GM21515 (cell line): ENCODE measurements at regions not wholly inside any gene's neighbourhood (a gene's known extent, or its start where the extent isn't known, plus 50 kb on each side); places are given as distances from the start of the nearest gene placed in this dataset.
"Not testable (repeated sequence)": the region's sequence is repeated elsewhere in the genome, so short reads cannot be mapped to it uniquely, and the experiment has no call there.

Experiments used
- ATAC-seq: cut with Tn5 transposase; IDR thresholded peaks from one replicate; pipeline ENCODE4 v1.9.1; 2021; ENCODE audit not compliant: unreplicated experiment

GRCh38 chr5:158521995-158522394 is 577.7 kb downstream of the EBF1 start:
- ATAC-seq = no peak

DNA sequence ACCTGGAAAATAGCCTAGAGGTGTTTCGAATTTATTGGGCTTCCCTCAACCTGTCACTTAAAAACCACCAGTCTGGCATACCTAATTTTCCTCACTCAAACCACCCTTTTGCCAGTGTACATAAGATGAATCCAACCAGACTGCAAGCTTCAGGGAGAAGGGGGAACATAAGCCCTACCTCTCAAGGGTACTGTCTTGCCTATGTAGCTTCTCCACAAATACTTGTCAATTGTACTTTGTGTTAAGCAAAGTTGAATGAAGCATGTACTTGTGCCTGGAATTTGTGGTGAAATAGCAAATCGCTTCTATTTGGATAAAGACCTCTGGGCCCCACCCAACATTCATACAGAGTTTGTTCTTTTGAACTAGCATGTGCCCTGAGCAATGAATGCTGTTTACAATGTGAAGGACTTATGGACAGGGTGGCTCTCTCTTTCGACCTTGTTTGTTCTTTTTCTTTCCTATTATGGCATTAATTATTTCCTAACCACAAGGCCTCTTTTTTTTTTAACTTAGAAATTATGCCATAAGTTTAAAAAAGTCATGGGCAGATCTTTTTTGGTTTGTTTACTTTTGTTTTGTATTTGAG is 580.2 kb downstream of the EBF1 start:
- ATAC-seq = no peak

DNA sequence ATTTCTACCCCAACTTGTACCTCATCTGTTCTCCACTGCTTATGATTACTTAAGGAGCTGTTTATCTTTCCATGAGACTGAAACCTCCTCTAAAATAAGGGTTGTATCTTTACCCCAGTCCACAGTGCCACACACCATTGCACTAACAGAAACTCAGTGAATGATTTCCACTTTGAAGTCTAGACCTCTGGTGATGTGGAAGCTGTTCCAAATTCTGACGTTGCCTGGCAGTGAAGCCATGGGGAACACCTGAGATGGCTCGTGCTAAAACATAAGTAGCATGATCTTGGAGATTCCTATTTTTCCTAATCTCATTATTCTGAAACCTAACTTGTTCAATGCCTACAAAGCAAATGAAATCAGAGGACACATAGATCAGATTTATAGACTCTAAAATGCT is 583.2 kb downstream of the EBF1 start:
- ATAC-seq = no peak

DNA sequence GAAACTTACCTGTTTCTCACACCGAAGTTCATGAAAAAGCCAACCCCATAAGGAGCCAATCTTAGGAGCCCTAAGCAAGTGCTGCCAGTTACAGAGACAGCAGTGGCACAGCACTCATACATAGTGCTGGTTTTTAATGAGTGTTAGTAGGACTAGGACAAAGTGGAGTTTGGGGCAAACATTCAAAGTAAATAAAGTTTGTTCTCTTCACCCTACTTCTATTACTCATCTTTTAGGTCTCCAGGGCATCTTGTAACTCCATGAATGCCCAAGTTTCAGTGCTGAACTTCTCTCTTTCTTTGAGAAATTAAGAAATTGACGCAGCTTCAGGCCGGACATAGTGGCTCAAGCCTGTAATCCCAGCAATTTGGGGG is 584.7 kb downstream of the EBF1 start:
- no peak for ATAC-seq

- no peak for ATAC-seq
Measured at GRCh38 chr5:158514319-158514985, 585.3 kb downstream of the EBF1 start.

GRCh38 chr5:158513490-158514318 is 586.0 kb downstream of the EBF1 start:
- no peak for ATAC-seq

DNA sequence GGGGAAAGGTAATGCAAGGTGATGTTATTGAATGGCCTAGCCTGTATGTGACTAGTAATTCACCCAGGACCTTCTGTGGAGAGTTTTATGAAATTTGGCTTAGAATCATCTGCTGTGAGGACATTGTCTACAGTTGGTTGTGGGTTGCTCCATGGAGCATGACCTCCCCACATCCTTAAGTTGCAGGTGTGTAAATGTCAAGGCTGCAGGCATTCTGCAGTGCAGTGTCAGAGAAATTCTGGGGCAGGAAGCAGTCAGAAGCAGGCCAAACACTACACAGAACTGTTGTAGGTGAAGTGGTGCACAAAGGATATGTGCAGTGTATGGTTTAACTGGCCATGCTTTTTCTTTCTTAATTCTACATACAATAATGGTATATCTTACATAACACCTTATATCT is 588.3 kb downstream of the EBF1 start:
- peak; percentile 93 for ATAC-seq

DNA sequence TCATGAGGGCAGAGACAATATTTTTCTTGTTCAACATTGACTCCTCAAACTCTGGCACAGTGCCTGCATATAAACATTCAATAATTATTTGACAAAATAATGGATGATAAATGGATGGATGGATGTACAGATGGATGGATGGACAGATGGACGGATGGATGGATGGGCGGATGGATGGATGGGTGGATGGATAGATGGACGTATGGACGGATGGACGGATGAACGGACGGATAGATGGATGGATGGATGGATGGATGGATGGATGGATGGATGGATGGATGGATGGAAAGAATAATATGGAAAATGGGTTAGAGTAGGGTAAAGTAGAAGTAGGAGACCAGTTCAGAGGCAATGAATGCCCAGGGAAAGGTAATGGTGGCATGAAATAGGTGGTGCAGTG is 589.2 kb downstream of the EBF1 start:
- ATAC-seq = no peak

- no peak for ATAC-seq
Measured at GRCh38 chr5:158506648-158507047, 593.1 kb downstream of the EBF1 start.

DNA sequence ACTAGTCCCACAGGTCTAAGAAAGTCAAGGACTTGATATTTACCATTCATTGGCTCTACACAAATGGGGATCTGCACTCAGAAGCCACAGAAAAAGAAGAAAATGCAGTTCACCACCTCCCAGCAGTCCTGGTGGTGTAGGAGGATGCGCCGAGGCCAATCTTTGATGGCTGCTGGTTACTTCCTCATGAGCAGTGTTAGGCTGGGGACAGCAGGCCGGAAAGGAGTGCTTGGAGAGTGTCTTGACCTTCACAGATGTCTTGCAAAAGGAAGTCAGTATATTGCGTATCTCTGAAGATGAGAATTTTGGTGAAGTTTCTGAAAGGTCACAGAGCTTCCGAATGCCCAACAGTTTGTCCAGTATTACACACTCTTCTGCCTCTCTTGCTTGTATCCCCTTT is 597.0 kb downstream of the EBF1 start:
- no peak for ATAC-seq

DNA sequence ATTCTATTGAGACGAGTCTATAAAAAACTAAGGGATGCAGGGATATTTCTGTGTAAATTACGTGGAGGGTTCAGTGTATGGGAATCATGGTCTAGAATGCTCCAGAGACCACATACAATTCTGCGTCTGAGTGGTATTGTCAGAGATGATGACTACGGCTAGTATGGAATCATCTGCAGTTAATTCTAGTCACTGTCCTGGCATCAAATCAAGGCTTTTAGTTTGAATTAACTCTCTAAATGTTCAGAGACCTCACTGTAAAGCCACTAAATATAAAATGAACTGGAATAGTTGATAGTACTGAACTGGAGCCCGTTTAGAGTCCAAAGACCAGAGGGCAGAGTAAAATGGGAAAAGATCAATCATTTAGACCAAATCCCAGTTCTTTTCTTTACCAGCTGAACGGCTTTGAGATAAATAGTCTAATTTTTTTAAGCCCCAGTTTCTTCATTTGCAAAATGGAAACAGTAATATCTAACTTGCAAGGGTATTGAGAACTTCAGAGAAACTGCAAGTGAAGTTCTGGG is 599.8 kb downstream of the EBF1 start:
- ATAC-seq = no peak

DNA sequence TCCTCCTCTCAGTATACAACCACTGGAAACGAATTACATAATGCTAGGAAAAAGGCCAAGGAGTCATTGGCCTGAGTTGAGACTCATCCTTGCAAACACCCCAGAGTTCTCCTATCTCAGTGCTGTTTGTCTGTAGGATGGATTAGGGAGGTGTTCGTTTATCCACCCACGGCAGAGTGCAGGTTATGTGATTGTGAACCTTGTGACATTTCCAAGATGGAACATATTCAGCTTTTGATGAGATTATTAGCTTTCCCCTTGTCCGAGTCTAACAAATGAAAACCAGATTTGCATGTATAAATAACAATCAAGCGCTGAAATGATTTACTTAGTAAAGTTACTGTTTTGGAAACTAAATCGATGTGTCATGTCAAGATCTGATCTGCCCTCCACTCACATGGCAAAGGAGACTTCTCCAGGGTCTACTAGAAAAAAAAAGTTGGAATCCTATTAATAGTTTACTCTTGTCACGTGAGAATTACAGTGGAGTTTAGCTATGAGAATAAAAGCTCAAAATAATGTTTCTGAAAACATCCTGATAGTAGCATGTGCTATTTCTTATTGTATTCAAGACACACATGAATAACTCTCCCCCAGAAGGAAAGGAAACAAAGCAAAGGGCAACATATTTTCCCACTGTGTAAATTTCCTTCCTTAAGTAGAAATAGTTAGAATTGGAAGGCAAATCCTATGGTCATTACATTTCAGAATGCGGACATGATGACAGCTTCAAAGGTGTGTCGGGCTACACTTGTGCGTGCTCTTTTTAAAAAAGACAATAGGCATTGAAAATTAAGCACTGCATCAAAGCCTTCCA is 600.4 kb downstream of the EBF1 start:
- ATAC-seq = no peak

DNA sequence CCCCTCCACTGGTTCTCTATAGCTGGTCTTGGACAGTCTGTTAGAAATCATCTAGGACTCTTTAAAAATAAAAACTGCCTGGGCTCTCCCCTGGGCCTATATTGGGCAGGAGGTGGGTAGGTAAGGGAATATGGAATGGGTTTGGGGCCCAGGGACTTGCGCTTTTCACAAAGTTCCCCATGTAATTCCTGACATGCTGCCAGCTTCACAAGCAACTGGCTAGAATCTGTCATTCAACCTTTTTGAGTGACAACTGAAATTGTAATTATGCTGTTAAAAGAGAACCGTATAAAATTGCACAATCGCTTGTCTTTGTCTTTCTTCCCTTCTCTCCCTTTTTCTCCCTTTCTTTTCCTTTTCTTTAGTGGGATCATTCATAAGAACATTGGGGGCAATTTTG is 603.1 kb downstream of the EBF1 start:
- no peak for ATAC-seq

- no peak for ATAC-seq
Measured at GRCh38 chr5:158494541-158494940, 605.2 kb downstream of the EBF1 start.

DNA sequence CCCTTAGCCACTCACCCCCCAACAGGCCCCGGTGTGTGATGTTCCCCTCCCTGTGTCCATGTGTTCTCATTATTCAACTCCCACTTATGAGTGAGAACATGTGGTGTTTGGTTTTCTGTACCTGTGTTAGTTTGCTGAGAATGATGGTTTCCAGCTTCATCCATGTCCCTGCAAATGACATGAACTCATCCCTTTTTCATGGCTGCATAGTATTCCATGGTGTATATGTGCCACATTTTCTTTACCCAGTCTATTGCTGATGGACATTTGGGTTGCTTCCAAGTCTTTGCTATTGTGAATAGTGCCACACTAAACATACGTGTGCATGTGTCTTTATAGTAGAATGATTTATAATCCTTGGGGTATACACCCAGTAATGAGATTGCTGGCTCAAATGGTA is 605.7 kb downstream of the EBF1 start:
- ATAC-seq = not testable (repeated sequence)

- no peak for ATAC-seq
Measured at GRCh38 chr5:158492841-158493242, 606.9 kb downstream of the EBF1 start.

DNA sequence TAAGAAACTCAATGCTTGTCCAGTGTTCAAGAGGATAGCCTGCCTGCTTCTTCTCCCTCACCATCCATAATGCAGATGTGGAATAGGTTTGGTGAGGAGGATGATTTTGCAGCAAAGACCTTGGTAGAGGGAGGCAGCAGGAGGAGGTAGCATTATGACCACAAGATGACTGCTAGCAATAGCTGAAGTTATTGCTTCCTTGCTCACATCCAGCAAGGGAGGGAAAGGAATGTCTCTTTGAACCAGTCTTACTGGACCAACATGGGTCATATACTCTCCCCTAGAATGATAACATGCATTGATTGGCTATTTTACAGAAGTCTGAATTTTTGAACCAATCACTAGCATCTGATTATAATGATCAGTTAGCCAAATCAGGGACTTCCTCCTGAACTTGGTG is 607.6 kb downstream of the EBF1 start:
- no peak for ATAC-seq

GRCh38 chr5:158487664-158488063 is 612.1 kb downstream of the EBF1 start:
- no peak for ATAC-seq

DNA sequence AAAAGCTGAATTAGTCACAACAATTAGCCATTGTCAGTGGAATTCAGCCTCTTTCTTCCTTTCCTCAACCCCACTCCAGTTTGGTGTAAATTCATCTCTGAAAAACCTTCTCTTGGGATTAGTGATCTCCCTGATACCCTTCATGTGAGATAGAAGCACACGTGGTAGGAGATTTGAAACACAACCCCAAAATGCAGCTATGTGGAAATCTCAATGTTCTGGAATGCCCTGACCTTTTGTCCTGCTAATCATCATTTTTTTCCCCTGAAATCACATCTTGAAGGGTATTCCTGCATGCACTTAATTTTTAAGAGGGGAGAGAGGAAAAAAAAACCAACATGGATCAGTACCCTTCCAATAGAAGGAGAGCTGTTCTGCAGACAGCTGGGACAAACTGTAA is 612.6 kb downstream of the EBF1 start:
- ATAC-seq = no peak

DNA sequence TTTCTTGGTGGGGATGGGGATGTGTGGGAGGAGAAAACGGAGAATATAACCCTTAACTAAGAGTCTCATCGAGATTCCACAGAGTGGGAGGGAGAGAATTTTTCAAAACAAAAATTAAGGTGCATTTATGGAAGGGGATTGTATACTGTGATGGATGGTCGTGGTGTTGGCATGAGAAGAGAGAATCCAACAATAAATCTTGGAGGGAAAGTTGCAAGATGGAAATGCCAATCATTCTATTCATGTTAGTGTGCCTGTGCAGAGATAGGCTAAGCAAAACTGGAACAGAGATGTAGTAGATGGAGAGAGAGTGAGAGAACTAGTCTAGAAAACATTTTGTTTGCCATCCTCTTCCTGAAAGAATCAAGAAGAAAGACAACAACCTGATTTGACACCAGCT is 613.1 kb downstream of the EBF1 start:
- no peak for ATAC-seq

DNA sequence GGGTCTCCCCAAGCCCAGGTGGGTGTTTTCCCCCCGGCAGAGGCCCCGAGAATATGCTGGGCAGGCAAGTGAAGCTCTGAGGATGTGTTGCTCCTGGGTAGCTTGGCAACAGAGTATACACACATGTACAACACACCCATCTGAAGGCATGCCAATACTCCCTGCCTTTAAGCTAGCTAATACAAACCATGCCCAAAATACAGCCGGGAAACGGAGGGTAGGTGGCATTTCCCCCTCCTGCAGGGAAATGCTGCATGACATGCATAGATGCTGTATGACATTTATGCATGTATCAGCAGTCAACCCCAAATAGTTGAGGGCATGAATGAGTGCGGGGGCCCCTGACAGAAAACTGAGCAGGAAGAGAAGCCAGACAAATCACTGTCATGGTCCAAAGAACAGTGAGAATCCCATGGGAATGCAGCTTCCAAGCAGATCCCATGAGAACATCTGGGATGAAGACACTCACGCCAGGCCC is 614.1 kb downstream of the EBF1 start:
- no peak for ATAC-seq
